HepG2 (cell line): ENCODE measurements at regions not wholly inside any gene's neighbourhood (a gene's known extent, or its start where the extent isn't known, plus 50 kb on each side); places are given as distances from the start of the nearest gene placed in this dataset.

Experiments used
- CBX5 ChIP-seq: sonication (generic); formaldehyde crosslinking; IDR thresholded peaks from 2 replicates; pipeline ENCODE4 v1.4.0; 2020; ENCODE audit warnings: missing genetic modification reagents, borderline replicate concordance
- CCAR2 ChIP-seq: fragments of 200-400 bp; formaldehyde crosslinking; optimal IDR thresholded peaks from 2 replicates; pipeline ENCODE3; 2018; ENCODE audit warnings: low read depth, mild to moderate bottlenecking, low read length, moderate library complexity
- EHMT2 ChIP-seq: fragments of 200-600 bp; sonication (generic); IDR thresholded peaks from 2 replicates; pipeline ENCODE4 v1.7.0; 2017; ENCODE audit warnings: antibody characterized with exemption, low read depth, low read length, borderline replicate concordance
- FOXA1 ChIP-seq, 2 experiments: fragments of 450-650 bp in 1 of 2; sonication (generic) in 1 of 2; formaldehyde crosslinking in 1 of 2; IDR thresholded peaks; 2 replicates each; pipeline versions ENCODE4 v1.4.0 to v1.6.1; 2016 to 2020; ENCODE audit warnings: missing genetic modification reagents in 1 of 2
- HDAC2 ChIP-seq: sonication (generic); formaldehyde crosslinking; IDR thresholded peaks from 2 replicates; pipeline ENCODE4 v1.4.0; 2020; ENCODE audit warnings: missing genetic modification reagents
- HMG20A ChIP-seq: IDR thresholded peaks from 2 replicates; pipeline ENCODE4 v1.6.1; 2016; ENCODE audit warnings: borderline replicate concordance
- HMG20B ChIP-seq: conservative IDR thresholded peaks from 2 replicates; pipeline ENCODE4 v1.6.1; 2016; ENCODE audit warnings: missing genetic modification reagents, missing compliant biosample characterization
- KLF9 ChIP-seq: IDR thresholded peaks from 2 replicates; pipeline ENCODE4 v1.6.1; 2016; ENCODE audit warnings: low read depth
- MZF1 ChIP-seq: sonication (generic); formaldehyde crosslinking; IDR thresholded peaks from 2 replicates; pipeline ENCODE4 v1.8.1; 2023; ENCODE audit warnings: mild to moderate bottlenecking, missing genetic modification reagents, borderline replicate concordance
- PAF1 ChIP-seq: IDR thresholded peaks from 2 replicates; pipeline ENCODE4 v1.6.1; 2016; ENCODE audit warnings: missing genetic modification reagents, missing compliant biosample characterization
- RBM22 ChIP-seq: fragments of 200-400 bp; formaldehyde crosslinking; optimal IDR thresholded peaks from 2 replicates; pipeline ENCODE3; 2017; ENCODE audit warnings: mild to moderate bottlenecking, low read length, moderate library complexity
- RELA ChIP-seq: sonication (generic); formaldehyde crosslinking; IDR thresholded peaks from 2 replicates; pipeline ENCODE4 v1.4.0; 2020; ENCODE audit warnings: missing genetic modification reagents
- SMARCE1 ChIP-seq: fragments of 450-650 bp; IDR thresholded peaks from 2 replicates; pipeline ENCODE4 v1.6.1; 2017; ENCODE audit warnings: borderline replicate concordance
- ZNF569 ChIP-seq: sonication (generic); formaldehyde crosslinking; IDR thresholded peaks from 2 replicates; pipeline ENCODE4 v1.5.0; 2020; ENCODE audit warnings: mild to moderate bottlenecking, missing genetic modification reagents, moderate library complexity, borderline replicate concordance
- TF ChIP-seq, protein P1 (sequence below): IDR thresholded peaks from 2 replicates; pipeline ENCODE4 v1.4.0; 2020; ENCODE audit warnings: mild to moderate bottlenecking, missing genetic modification reagents
- TF ChIP-seq, protein P2 (sequence below): IDR thresholded peaks from 2 replicates; pipeline ENCODE4 v1.6.1; 2016; ENCODE audit warnings: mild to moderate bottlenecking
- TF ChIP-seq, protein P3 (sequence below): sonication (generic); formaldehyde crosslinking; IDR thresholded peaks from 2 replicates; pipeline ENCODE4 v1.5.0; 2020; ENCODE audit warnings: mild to moderate bottlenecking, missing genetic modification reagents, moderate library complexity
- TF ChIP-seq, protein P4 (sequence below): IDR thresholded peaks from 2 replicates; pipeline ENCODE4 v1.6.1; 2016; ENCODE audit warnings: missing genetic modification reagents, missing compliant biosample characterization
- TF ChIP-seq, protein P5 (sequence below): IDR thresholded peaks from 2 replicates; pipeline ENCODE4 v1.6.1; 2016
- TF ChIP-seq, protein P6 (sequence below): sonication (generic); formaldehyde crosslinking; IDR thresholded peaks from 2 replicates; pipeline ENCODE4 v1.9.0; 2022; ENCODE audit warnings: missing genetic modification reagents, mild to moderate bottlenecking, borderline replicate concordance

DNA sequence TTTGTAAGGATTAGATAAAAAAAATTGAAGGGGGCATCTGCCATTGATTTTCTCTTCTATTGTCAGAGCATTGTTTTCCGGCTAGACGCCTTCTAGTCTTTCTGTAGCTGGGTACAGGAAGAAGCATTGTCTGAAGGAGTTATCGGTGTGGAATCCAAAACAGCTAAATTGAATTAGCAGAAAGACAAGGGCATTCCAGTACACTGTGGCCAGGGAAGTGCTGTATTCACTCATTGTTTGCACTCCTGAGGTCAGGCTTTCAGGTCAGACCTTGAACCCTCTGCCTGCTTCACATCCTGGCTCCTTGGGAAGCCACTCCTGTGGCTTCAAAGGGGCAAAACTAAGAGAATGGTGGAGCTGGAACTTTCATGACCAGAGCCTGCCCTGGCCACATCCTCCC is 81.1 kb upstream of the SNAP25 start (continued):
- TF ChIP-seq, protein P1, sequence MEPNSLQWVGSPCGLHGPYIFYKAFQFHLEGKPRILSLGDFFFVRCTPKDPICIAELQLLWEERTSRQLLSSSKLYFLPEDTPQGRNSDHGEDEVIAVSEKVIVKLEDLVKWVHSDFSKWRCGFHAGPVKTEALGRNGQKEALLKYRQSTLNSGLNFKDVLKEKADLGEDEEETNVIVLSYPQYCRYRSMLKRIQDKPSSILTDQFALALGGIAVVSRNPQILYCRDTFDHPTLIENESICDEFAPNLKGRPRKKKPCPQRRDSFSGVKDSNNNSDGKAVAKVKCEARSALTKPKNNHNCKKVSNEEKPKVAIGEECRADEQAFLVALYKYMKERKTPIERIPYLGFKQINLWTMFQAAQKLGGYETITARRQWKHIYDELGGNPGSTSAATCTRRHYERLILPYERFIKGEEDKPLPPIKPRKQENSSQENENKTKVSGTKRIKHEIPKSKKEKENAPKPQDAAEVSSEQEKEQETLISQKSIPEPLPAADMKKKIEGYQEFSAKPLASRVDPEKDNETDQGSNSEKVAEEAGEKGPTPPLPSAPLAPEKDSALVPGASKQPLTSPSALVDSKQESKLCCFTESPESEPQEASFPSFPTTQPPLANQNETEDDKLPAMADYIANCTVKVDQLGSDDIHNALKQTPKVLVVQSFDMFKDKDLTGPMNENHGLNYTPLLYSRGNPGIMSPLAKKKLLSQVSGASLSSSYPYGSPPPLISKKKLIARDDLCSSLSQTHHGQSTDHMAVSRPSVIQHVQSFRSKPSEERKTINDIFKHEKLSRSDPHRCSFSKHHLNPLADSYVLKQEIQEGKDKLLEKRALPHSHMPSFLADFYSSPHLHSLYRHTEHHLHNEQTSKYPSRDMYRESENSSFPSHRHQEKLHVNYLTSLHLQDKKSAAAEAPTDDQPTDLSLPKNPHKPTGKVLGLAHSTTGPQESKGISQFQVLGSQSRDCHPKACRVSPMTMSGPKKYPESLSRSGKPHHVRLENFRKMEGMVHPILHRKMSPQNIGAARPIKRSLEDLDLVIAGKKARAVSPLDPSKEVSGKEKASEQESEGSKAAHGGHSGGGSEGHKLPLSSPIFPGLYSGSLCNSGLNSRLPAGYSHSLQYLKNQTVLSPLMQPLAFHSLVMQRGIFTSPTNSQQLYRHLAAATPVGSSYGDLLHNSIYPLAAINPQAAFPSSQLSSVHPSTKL (CRISPR knock-in tag) = peak; percentile 92
- TF ChIP-seq CBX5 (CRISPR knock-in tag) = peak; percentile 22; the same call in 1 of the 2 replicates
- no peak for TF ChIP-seq PAF1
- TF ChIP-seq MZF1 (CRISPR knock-in tag) = no peak
- TF ChIP-seq FOXA1 (IDR thresholded peaks at IDR 0.05) = no peak
- TF ChIP-seq FOXA1 (CRISPR knock-in tag; IDR thresholded peaks at IDR 0.05) = peak; percentile 70
- TF ChIP-seq EHMT2 = no peak
- no peak for TF ChIP-seq SMARCE1
- TF ChIP-seq HMG20B (CRISPR knock-in tag) = no peak
- TF ChIP-seq RELA (CRISPR knock-in tag) = no peak
- peak; percentile 44; the same call in 1 of the 2 replicates for TF ChIP-seq HMG20A (CRISPR knock-in tag)
- no peak for TF ChIP-seq RBM22
- 0 out of 2 replicates have a peak, but pooled peaks have one; percentile 41 for TF ChIP-seq KLF9
- TF ChIP-seq, protein P2, sequence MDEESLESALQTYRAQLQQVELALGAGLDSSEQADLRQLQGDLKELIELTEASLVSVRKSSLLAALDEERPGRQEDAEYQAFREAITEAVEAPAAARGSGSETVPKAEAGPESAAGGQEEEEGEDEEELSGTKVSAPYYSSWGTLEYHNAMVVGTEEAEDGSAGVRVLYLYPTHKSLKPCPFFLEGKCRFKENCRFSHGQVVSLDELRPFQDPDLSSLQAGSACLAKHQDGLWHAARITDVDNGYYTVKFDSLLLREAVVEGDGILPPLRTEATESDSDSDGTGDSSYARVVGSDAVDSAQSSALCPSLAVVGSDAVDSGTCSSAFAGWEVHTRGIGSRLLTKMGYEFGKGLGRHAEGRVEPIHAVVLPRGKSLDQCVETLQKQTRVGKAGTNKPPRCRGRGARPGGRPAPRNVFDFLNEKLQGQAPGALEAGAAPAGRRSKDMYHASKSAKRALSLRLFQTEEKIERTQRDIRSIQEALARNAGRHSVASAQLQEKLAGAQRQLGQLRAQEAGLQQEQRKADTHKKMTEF (CRISPR knock-in tag) = peak; percentile 41; the same call in 1 of the 2 replicates
- TF ChIP-seq, protein P3, sequence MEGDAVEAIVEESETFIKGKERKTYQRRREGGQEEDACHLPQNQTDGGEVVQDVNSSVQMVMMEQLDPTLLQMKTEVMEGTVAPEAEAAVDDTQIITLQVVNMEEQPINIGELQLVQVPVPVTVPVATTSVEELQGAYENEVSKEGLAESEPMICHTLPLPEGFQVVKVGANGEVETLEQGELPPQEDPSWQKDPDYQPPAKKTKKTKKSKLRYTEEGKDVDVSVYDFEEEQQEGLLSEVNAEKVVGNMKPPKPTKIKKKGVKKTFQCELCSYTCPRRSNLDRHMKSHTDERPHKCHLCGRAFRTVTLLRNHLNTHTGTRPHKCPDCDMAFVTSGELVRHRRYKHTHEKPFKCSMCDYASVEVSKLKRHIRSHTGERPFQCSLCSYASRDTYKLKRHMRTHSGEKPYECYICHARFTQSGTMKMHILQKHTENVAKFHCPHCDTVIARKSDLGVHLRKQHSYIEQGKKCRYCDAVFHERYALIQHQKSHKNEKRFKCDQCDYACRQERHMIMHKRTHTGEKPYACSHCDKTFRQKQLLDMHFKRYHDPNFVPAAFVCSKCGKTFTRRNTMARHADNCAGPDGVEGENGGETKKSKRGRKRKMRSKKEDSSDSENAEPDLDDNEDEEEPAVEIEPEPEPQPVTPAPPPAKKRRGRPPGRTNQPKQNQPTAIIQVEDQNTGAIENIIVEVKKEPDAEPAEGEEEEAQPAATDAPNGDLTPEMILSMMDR (CRISPR knock-in tag) = no peak
- no peak for TF ChIP-seq ZNF569 (CRISPR knock-in tag)
- TF ChIP-seq, protein P4, sequence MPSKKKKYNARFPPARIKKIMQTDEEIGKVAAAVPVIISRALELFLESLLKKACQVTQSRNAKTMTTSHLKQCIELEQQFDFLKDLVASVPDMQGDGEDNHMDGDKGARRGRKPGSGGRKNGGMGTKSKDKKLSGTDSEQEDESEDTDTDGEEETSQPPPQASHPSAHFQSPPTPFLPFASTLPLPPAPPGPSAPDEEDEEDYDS = 0 out of 2 replicates have a peak, but pooled peaks have one; percentile 34
- TF ChIP-seq HDAC2 (CRISPR knock-in tag) = peak; percentile 54
- TF ChIP-seq, protein P5, sequence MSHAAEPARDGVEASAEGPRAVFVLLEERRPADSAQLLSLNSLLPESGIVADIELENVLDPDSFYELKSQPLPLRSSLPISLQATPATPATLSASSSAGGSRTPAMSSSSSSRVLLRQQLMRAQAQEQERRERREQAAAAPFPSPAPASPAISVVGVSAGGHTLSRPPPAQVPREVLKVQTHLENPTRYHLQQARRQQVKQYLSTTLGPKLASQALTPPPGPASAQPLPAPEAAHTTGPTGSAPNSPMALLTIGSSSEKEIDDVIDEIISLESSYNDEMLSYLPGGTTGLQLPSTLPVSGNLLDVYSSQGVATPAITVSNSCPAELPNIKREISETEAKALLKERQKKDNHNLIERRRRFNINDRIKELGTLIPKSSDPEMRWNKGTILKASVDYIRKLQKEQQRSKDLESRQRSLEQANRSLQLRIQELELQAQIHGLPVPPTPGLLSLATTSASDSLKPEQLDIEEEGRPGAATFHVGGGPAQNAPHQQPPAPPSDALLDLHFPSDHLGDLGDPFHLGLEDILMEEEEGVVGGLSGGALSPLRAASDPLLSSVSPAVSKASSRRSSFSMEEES (CRISPR knock-in tag) = 0 out of 2 replicates have a peak, but pooled peaks have one; percentile 19
- TF ChIP-seq CCAR2 = no peak
- TF ChIP-seq, protein P6, sequence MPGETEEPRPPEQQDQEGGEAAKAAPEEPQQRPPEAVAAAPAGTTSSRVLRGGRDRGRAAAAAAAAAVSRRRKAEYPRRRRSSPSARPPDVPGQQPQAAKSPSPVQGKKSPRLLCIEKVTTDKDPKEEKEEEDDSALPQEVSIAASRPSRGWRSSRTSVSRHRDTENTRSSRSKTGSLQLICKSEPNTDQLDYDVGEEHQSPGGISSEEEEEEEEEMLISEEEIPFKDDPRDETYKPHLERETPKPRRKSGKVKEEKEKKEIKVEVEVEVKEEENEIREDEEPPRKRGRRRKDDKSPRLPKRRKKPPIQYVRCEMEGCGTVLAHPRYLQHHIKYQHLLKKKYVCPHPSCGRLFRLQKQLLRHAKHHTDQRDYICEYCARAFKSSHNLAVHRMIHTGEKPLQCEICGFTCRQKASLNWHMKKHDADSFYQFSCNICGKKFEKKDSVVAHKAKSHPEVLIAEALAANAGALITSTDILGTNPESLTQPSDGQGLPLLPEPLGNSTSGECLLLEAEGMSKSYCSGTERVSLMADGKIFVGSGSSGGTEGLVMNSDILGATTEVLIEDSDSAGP (CRISPR knock-in tag) = no peak
